Endodermal cell (in vitro differentiated cells): ENCODE measurements at regions not wholly inside any gene's neighbourhood (a gene's known extent, or its start where the extent isn't known, plus 50 kb on each side); places are given as distances from the start of the nearest gene placed in this dataset.

ENCODE experiments used
- DNase-seq: peaks from one replicate; pipeline ENCODE4 v3.0.0-alpha.2; 2017
- H3K27ac ChIP-seq: 2 replicates; pipeline ENCODE4 v1.5.1; 2013; ENCODE audit warnings: mild to moderate bottlenecking, low read depth, low read length, moderate library complexity
- H3K27me3 ChIP-seq: 2 replicates; pipeline ENCODE4 v1.6.1; 2013; ENCODE audit warnings: mild to moderate bottlenecking, low read length, moderate library complexity; ENCODE audit not compliant: insufficient read depth, control insufficient read depth, poor library complexity, severe bottlenecking
- H3K36me3 ChIP-seq: 2 replicates; pipeline ENCODE4 v1.7.0; 2013; ENCODE audit warnings: mild to moderate bottlenecking, low read length, moderate library complexity; ENCODE audit not compliant: control insufficient read depth, insufficient read depth
- H3K4me1 ChIP-seq: one replicate; pipeline ENCODE4 v1.7.0; 2013; ENCODE audit warnings: low read length; ENCODE audit not compliant: control insufficient read depth, insufficient read depth
- H3K4me3 ChIP-seq: 2 replicates; pipeline ENCODE4 v1.5.1; 2013; ENCODE audit warnings: mild to moderate bottlenecking, low read length, moderate library complexity
- H3K9ac ChIP-seq: 2 replicates; pipeline ENCODE4 v1.6.1; 2013; ENCODE audit warnings: mild to moderate bottlenecking, low read length, moderate library complexity; ENCODE audit not compliant: poor library complexity, severe bottlenecking; ENCODE audit errors: extremely low read depth
- H3K9me3 ChIP-seq: 2 replicates; pipeline ENCODE4 v1.6.1; 2013; ENCODE audit warnings: mild to moderate bottlenecking, low read length, moderate library complexity; ENCODE audit not compliant: control insufficient read depth
- H3K27ac Mint-ChIP-seq: 2 replicates; pipeline ENCODE4 v1.8.0; 2020; ENCODE audit warnings: mixed read lengths
- H3K27me3 Mint-ChIP-seq: 2 replicates; pipeline ENCODE4 v1.8.0; 2021; ENCODE audit warnings: mild to moderate bottlenecking, mixed read lengths; ENCODE audit not compliant: insufficient read depth
- H3K36me3 Mint-ChIP-seq: 2 replicates; pipeline ENCODE4 v1.8.0; 2020; ENCODE audit warnings: low read depth, mixed read lengths
- H3K4me1 Mint-ChIP-seq: 2 replicates; pipeline ENCODE4 v1.8.0; 2020; ENCODE audit warnings: mixed read lengths
- H3K4me3 Mint-ChIP-seq: 2 replicates; pipeline ENCODE4 v1.8.0; 2020; ENCODE audit warnings: mild to moderate bottlenecking, moderate library complexity, mixed read lengths
- H3K9me3 Mint-ChIP-seq: 2 replicates; pipeline ENCODE4 v1.8.0; 2020; ENCODE audit warnings: mild to moderate bottlenecking, mixed read lengths
- WGBS, 2 experiments: methylation state at CpG; one replicate each; pipeline versions ENCODE4 v1.1.5 to v1.1.7; 2013; ENCODE audit warnings: missing lambda C conversion rate in 2 of 2, mixed read lengths in 1 of 2; ENCODE audit not compliant: insufficient coverage in 1 of 2, insufficient read length in 1 of 2; 5-methylcytosine and 5-hydroxymethylcytosine counted together
- TF ChIP-seq, protein P1 (sequence below): fragments of 200-600 bp; sonication (generic); conservative IDR thresholded peaks from 2 replicates; pipeline ENCODE4 v1.5.0; 2021; ENCODE audit warnings: antibody characterized with exemption, mild to moderate bottlenecking

DNA sequence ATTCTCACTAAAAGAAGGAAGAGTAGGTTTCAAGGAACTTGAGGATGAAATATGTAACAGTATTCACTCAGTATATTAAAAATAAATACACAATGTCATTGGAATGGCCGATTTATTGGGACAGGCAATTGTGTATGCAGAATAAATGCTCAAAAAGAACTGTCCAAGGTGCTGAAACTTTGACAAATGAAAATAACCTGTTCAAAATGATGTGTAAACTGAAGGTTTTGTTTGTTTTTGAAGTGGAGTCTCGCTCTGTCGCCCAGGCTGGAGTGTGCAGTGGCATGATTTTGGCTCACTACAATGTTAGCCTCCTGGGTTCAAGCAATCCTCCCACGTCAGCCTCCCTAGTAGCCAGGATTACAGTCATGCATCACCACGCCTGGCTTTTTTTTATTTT, 318.7 kb upstream of the RBFOX1 start:
- Mint-ChIP-seq H3K4me3 (no peak overlapping the region), H3K36me3 (no peaks in the 10 kb centered on the region), H3K27me3 (peaks cover 13% of the 10 kb centered on the region), H3K4me1 (no peaks in the 10 kb centered on the region), H3K9me3 (no peaks in the 10 kb centered on the region), H3K27ac (no peak overlapping the region)
- H3K4me1 ChIP-seq = no peaks in the 10 kb centered on the region
- H3K9ac ChIP-seq = no peak overlapping the region
- H3K36me3 ChIP-seq = no peaks in the 10 kb centered on the region
- H3K4me3 ChIP-seq = no peak overlapping the region
- H3K27ac ChIP-seq = no peak overlapping the region
- TF ChIP-seq, protein P1, sequence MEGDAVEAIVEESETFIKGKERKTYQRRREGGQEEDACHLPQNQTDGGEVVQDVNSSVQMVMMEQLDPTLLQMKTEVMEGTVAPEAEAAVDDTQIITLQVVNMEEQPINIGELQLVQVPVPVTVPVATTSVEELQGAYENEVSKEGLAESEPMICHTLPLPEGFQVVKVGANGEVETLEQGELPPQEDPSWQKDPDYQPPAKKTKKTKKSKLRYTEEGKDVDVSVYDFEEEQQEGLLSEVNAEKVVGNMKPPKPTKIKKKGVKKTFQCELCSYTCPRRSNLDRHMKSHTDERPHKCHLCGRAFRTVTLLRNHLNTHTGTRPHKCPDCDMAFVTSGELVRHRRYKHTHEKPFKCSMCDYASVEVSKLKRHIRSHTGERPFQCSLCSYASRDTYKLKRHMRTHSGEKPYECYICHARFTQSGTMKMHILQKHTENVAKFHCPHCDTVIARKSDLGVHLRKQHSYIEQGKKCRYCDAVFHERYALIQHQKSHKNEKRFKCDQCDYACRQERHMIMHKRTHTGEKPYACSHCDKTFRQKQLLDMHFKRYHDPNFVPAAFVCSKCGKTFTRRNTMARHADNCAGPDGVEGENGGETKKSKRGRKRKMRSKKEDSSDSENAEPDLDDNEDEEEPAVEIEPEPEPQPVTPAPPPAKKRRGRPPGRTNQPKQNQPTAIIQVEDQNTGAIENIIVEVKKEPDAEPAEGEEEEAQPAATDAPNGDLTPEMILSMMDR = no peak
- WGBS, 2 experiments = 40 to 44% methylated on average over 3 to 4 of the region's 5 CpGs
- no peak for DNase-seq
- H3K27me3 ChIP-seq = peaks cover 19% of the 10 kb centered on the region
- no peaks in the 10 kb centered on the region for H3K9me3 ChIP-seq

GRCh38 chr16:7004266-7004665, 328.4 kb upstream of the RBFOX1 start:
- TF ChIP-seq, protein P1 = no peak
- H3K9me3 ChIP-seq = no peaks in the 10 kb centered on the region
- Mint-ChIP-seq H3K36me3 (no peaks in the 10 kb centered on the region), H3K27me3 (peaks cover 8% of the 10 kb centered on the region), H3K9me3 (no peaks in the 10 kb centered on the region), H3K4me3 (no peak overlapping the region), H3K4me1 (no peaks in the 10 kb centered on the region), H3K27ac (no peak overlapping the region)
- no peak overlapping the region for H3K9ac ChIP-seq
- no peak overlapping the region for H3K4me3 ChIP-seq
- H3K36me3 ChIP-seq = no peaks in the 10 kb centered on the region
- H3K27me3 ChIP-seq = peaks cover 19% of the 10 kb centered on the region
- WGBS, 2 experiments = 85 to 100% methylated on average over 1 to 3 of the region's 4 CpGs
- no peaks in the 10 kb centered on the region for H3K4me1 ChIP-seq
- no peak overlapping the region for H3K27ac ChIP-seq
- no peak for DNase-seq

DNA sequence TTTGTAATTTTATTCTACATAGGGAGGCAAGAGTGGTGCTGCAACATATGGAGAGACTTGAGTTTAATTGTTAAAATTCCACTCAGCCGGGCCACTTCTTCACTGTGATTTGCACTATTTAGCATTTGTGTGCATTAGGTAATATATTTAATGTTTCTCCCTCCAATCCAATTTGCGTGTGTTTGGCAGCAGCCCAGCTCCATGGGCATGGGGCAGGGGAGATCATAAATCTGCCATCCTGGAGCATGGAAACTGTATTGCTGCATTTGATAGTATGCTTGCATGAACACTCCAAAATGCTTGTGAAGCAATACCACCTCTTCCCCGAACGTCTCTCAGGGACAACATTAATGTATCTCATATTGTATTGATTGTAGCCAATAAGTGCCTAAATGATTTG, 339.1 kb upstream of the RBFOX1 start:
- 80 to 90% methylated on average over 2 to 4 of the region's 4 CpGs for WGBS, 2 experiments
- Mint-ChIP-seq H3K4me1 (no peaks in the 10 kb centered on the region), H3K36me3 (no peaks in the 10 kb centered on the region), H3K27ac (no peak overlapping the region), H3K4me3 (no peak overlapping the region), H3K27me3 (no peaks in the 10 kb centered on the region), H3K9me3 (no peaks in the 10 kb centered on the region)
- TF ChIP-seq, protein P1 = no peak
- Histone ChIP-seq H3K4me1 (no peaks in the 10 kb centered on the region), H3K27me3 (no peaks in the 10 kb centered on the region), H3K4me3 (no peak overlapping the region), H3K27ac (no peak overlapping the region), H3K9ac (no peak overlapping the region), H3K9me3 (no peaks in the 10 kb centered on the region), H3K36me3 (no peaks in the 10 kb centered on the region)
- no peak for DNase-seq
